ENCODE measurements at regions not wholly inside any gene's neighbourhood (a gene's known extent, or its start where the extent isn't known, plus 50 kb on each side); places are given as distances from the start of the nearest gene placed in this dataset.

DNA sequence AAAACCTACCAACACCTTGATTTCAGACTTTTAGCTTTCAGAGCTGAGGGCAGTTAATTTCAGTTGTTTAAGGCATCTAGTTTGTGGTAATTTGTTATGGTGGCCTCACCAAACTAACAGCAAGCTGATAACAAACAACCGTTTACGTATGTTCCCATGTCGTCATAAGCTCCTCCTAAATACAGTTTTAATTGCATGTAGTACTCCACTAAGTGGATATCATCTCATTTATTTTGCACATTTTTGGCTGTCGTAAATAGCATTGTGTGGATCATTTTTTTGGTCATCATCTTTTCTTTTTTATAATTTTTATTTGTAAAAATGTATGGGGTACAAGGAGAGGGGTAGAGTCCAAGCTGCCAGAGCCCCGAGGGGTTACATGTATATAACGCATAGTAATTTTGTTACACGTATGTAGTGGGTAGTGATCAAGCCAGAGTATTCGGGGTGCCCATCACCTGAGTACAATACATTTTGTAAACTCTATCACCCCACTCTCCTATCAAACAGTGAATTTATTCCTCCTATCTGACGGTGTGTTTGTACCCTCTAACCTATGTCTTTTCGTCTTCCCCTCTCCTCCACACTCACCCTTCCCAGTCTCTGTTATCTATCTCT, 89.2 kb upstream of the MYCN start:
- TF ChIP-seq, protein P1, sequence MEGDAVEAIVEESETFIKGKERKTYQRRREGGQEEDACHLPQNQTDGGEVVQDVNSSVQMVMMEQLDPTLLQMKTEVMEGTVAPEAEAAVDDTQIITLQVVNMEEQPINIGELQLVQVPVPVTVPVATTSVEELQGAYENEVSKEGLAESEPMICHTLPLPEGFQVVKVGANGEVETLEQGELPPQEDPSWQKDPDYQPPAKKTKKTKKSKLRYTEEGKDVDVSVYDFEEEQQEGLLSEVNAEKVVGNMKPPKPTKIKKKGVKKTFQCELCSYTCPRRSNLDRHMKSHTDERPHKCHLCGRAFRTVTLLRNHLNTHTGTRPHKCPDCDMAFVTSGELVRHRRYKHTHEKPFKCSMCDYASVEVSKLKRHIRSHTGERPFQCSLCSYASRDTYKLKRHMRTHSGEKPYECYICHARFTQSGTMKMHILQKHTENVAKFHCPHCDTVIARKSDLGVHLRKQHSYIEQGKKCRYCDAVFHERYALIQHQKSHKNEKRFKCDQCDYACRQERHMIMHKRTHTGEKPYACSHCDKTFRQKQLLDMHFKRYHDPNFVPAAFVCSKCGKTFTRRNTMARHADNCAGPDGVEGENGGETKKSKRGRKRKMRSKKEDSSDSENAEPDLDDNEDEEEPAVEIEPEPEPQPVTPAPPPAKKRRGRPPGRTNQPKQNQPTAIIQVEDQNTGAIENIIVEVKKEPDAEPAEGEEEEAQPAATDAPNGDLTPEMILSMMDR (IDR thresholded peaks at IDR 0.05; ENCODE audit: borderline replicate concordance, extremely low read depth, low read length, poor library complexity, severe bottlenecking): no peak
- no peak for TF ChIP-seq EZH2 (IDR thresholded peaks at IDR 0.05; ENCODE audit: borderline replicate concordance, low read depth, low read length, severe bottlenecking)

All from DND-41 (cell line).